Mononuclear cell (primary cell): ENCODE measurements at regions not wholly inside any gene's neighbourhood (a gene's known extent, or its start where the extent isn't known, plus 50 kb on each side); places are given as distances from the start of the nearest gene placed in this dataset.

Experiments
- H3K27me3 ChIP-seq: 2 replicates; pipeline ENCODE4 v1.6.0; 2011; ENCODE audit warnings: low read length, control low read depth; ENCODE audit not compliant: insufficient read depth
- H3K4me1 ChIP-seq: 2 replicates; pipeline ENCODE4 v1.5.1; 2011; ENCODE audit warnings: mild to moderate bottlenecking, low read length, control low read depth; ENCODE audit not compliant: insufficient read depth
- H3K4me3 ChIP-seq: 2 replicates; pipeline ENCODE4 v1.5.1; 2011; ENCODE audit warnings: mild to moderate bottlenecking, low read length, moderate library complexity
- H3K9me3 ChIP-seq: 2 replicates; pipeline ENCODE4 v1.5.1; 2011; ENCODE audit warnings: low read depth, mild to moderate bottlenecking, control low read depth, low read length

DNA sequence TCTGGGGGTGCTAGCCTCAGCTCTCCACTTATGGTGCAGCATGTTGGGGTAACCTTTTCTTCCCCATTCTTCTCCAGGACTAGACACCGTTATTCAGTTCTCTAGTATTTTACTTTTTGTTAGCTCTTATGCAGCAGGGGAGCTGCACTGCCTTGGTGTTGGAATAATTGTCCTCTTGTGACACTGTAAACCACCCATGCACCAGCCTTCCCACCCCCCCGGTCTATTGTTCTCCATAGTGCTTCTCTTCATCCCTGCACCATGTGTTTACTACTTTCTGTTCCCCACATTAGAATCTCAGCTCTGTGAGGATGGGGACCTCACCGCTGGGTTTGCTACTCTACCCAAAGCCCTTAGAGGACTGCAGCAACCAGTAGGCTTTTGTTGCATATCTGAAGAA lies 230.7 kb downstream of the RPS24 start:
- peaks cover 9% of the 10 kb centered on the region for H3K4me1 ChIP-seq
- no peaks in the 10 kb centered on the region for H3K27me3 ChIP-seq
- H3K9me3 ChIP-seq, result no peaks in the 10 kb centered on the region
- no peak overlapping the region for H3K4me3 ChIP-seq

DNA sequence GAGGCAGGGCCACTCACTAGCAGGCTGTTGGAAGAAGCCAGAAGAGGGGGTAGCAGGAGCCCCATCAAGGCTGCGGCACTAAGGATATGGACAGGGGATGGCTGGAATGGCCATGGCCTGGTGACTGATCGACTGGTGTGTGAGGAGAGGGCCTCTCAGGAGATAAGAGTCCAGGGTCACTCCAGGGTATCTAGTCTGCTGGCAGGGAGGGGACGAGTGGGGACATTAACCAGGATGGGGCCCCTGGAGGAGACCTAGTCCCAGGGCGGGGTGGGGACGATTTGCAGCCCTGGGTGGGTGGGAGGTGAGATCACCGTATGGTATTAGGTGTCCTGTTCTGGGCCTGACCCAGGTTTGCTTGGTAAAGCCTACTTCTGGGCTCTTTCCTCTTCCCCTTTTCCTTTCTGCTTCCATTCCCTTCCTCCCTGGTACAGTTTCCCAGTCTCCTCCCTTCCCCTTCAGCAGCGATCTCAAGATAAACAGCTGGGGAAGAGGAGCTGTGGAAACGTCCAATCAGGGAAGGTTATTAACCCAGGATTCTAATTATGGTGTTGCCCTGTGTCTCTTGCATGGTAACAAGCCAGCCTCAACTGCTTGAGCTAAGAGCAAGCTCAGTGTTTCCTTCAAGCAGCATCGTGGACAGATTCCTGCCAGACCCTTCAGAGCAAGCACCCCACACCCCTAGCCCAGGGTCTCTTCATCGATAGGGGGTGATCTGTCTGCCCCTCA lies 233.2 kb downstream of the RPS24 start:
- H3K4me1 ChIP-seq, result no peaks in the 10 kb centered on the region
- no peak overlapping the region for H3K4me3 ChIP-seq
- H3K9me3 ChIP-seq, result no peaks in the 10 kb centered on the region
- no peaks in the 10 kb centered on the region for H3K27me3 ChIP-seq

DNA sequence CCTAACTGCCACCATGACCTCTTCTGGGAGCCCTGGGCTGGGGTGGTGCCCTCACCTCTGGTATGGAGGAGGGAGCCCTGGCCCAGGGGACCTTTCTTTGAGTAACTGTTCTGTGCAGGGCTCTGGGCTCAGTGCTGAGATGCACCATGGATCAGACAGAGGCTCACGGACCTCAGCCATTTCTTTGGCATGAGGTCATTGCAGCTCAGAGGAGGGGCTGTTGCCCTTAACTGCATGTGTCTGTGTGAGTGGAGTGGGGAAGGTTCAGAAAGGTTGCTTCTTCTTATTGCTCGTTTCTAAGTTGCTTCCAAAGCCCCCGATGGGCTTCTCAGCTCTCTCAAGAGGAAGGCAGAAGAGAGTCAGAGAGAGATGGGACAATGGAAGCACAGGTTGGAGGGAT lies 233.9 kb downstream of the RPS24 start:
- Histone ChIP-seq H3K9me3 (no peaks in the 10 kb centered on the region), H3K27me3 (no peaks in the 10 kb centered on the region), H3K4me1 (no peaks in the 10 kb centered on the region), H3K4me3 (no peak overlapping the region)

DNA sequence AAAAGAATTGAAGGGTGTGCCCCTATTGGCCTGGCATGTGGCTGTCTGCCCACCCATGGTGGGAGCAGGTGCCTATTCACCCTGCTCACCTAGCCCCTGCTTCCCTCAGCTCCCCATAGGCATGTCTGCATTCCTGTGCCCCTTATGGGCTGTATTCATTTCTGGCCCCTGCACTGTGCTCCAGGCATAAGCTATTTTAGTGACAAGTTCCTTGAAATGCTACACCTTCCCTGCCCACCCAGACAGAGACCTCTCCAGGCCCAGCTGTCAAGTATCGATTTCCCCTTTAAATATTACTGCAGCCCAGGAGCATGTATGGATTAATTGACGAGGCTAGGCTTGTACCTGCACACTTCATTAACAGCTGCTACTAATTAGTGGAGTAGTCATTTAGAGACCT lies 235.4 kb downstream of the RPS24 start:
- H3K27me3 ChIP-seq, result no peaks in the 10 kb centered on the region
- no peak overlapping the region for H3K4me3 ChIP-seq
- H3K9me3 ChIP-seq, result no peaks in the 10 kb centered on the region
- H3K4me1 ChIP-seq, result no peaks in the 10 kb centered on the region

DNA sequence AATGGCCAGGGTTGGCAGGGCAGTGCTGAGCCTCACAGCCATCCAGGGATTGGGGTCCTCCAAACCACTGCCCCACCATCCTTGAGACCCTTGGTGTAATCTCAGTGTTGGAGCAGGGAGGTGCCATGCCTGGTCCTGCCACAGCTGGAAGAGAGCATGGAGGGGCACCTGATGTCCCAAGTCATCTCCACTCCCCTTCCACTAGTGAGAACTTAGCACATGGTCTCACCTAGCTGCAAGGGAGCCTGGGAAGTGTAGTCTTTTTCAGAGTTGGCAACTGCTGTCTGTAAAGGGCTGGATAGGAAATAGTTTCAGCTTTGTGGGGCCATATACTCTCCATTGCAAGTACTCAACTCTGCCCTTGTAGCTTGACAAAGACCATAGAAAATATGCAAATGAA lies 238.7 kb downstream of the RPS24 start:
- H3K27me3 ChIP-seq, result no peaks in the 10 kb centered on the region
- H3K4me1 ChIP-seq, result no peaks in the 10 kb centered on the region
- H3K9me3 ChIP-seq, result no peaks in the 10 kb centered on the region
- H3K4me3 ChIP-seq, result no peak overlapping the region

DNA sequence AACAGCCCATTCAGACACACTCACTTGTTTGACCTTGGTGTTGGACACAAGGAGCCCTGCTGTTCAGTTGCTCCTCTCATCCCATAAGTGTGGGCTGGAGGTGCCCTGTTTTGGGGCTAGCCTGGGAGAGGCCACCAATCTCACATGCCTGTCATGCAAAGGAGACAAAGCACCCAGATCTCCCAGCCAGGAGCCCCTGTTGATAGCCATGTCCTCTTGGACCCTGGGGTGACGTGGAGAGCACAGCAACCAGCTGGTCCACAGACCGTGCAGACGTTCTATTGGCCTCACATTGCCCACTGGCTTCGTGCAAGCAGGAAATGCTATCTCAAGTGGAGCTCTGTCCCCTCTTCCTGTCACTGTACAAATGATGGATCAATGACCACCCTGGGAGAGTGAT lies 240.8 kb downstream of the RPS24 start:
- H3K4me3 ChIP-seq, result no peak overlapping the region
- H3K9me3 ChIP-seq, result no peaks in the 10 kb centered on the region
- no peaks in the 10 kb centered on the region for H3K4me1 ChIP-seq
- no peaks in the 10 kb centered on the region for H3K27me3 ChIP-seq

DNA sequence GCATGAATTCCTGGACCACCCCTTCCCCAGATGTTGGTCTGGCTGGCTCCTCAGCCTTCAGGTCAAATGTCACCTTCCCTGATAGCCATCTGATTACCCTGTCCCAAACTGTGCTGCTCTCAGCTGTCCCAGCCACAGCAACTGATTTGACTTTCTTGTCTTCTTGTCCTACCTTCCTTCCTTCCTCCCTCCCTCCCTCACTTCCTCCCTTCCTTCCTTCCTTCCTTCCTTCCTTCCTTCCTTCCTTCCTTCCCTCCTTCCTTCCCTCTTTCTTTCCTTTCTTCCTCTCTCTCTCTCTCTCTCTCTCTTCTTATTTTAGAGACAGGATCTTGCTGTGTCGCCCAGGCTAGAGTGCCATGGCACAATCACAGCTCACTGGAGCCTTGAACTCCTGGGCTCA lies 242.5 kb downstream of the RPS24 start:
- no peak overlapping the region for H3K4me3 ChIP-seq
- H3K27me3 ChIP-seq, result no peaks in the 10 kb centered on the region
- no peaks in the 10 kb centered on the region for H3K4me1 ChIP-seq
- H3K9me3 ChIP-seq, result no peaks in the 10 kb centered on the region

DNA sequence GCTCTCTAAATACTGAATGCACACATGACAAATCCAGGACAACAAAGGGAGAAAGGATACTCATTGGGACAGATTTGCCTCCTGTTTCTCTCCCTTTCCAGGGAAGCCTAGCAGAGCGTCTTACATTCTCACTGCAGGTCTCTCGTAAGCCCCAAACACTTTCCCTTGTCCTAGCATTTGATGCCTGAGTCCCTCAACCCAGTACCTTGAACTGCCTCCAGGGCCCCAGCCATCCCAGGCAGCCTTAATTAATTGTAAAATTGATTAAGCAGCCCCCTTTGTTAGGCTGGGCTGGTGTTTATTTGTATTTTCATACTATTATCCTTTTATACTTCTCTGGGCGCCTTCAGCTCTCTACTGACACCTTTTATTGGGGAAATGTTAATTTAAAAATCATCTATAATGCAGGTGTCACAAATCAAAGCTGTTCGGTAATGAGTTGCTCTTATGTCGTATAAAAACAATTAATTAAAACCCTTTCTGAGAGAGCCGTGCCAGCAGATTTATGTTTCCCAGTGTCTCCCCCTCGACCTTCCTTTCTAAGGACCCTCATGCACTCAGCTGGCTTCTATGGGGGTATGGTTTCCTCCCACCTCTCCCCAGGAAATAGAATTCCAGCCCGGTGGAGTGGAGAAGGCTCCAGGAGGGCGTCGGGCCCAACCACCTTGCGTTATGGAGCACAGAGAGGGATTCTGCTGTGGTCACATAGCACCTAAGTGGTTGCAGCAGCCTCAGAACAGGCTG lies 243.8 kb downstream of the RPS24 start:
- Histone ChIP-seq H3K27me3 (no peaks in the 10 kb centered on the region), H3K4me1 (no peaks in the 10 kb centered on the region), H3K9me3 (no peaks in the 10 kb centered on the region), H3K4me3 (no peak overlapping the region)

DNA sequence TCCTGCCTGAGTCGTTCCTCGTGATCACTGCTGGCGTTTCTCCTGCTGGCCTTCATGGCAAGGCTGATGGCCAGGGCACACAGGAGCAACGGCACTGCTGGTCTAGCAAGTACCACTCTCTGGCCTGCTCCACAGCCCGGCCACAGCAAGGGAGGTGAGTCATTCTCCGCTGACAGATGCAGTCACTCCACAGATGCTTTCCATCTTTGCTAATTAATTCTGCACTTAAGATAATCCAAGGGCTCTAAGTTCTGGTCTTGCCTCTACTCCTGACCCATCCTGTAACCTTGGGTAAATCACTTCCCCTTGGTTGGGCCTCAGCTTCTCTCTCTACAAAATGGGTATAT lies 244.4 kb downstream of the RPS24 start:
- no peaks in the 10 kb centered on the region for H3K27me3 ChIP-seq
- H3K4me1 ChIP-seq, result no peaks in the 10 kb centered on the region
- H3K9me3 ChIP-seq, result no peaks in the 10 kb centered on the region
- H3K4me3 ChIP-seq, result no peak overlapping the region

DNA sequence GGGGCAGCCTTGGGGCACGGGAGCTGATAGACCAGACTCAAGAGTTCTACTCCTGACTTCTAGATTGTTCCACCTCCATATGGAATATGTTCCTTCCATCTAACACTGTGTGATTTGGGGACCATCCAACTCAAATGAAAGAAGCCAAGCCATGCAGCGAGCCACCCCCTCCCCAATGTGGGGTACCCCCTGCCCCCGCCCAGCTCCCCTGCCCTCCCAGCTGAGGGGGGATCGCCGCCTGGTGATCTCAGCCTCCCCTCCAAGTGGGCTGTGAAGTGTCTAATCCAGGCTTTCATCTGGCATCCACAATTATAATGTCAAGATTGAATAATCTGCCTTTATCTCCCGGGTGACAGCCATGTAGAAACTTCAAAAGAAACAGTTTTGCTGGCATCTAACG lies 246.1 kb downstream of the RPS24 start:
- Histone ChIP-seq H3K4me1 (no peaks in the 10 kb centered on the region), H3K27me3 (no peaks in the 10 kb centered on the region), H3K9me3 (no peaks in the 10 kb centered on the region), H3K4me3 (no peak overlapping the region)

DNA sequence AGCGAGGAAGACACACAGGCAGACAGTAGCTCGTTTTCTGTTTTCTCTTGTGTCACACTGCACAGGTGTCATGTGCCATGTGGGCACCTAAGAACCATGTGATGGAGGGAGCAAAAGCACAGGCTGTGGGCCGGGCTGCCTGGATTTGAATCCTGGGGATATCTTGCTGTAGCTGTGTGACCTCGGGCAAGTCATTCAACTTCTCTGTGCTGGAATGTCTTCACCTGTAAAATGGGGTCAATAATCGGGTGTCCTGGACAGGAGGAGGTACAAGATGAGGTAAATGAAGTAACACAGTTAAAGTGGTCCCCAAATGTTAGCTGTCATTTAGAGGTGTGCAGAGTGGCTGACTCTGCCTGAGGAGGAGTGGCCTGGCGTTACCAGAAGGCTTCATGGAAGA lies 246.9 kb downstream of the RPS24 start:
- Histone ChIP-seq H3K9me3 (no peaks in the 10 kb centered on the region), H3K4me1 (no peaks in the 10 kb centered on the region), H3K4me3 (no peak overlapping the region), H3K27me3 (no peaks in the 10 kb centered on the region)

DNA sequence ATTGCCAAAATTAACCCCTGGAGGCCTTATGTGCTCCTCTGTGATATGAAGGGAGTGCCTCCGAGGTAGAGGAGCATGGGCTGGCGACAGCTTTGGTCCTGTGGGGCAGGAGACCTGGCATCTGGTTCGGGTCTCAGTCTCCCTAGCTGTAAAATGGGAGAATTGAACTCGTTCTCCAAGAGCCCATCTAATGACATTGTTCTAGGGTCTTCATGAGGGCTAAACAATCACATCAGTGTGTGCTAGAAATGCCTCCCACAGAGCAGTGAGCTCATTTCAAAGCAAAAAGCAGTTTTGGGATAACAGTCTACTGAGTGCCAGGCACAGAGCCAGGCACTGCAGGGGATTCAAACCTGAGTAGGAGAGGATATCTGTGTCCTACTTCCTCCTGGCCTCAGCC lies 248.0 kb downstream of the RPS24 start:
- Histone ChIP-seq H3K9me3 (no peaks in the 10 kb centered on the region), H3K4me3 (no peak overlapping the region), H3K4me1 (no peaks in the 10 kb centered on the region), H3K27me3 (no peaks in the 10 kb centered on the region)

DNA sequence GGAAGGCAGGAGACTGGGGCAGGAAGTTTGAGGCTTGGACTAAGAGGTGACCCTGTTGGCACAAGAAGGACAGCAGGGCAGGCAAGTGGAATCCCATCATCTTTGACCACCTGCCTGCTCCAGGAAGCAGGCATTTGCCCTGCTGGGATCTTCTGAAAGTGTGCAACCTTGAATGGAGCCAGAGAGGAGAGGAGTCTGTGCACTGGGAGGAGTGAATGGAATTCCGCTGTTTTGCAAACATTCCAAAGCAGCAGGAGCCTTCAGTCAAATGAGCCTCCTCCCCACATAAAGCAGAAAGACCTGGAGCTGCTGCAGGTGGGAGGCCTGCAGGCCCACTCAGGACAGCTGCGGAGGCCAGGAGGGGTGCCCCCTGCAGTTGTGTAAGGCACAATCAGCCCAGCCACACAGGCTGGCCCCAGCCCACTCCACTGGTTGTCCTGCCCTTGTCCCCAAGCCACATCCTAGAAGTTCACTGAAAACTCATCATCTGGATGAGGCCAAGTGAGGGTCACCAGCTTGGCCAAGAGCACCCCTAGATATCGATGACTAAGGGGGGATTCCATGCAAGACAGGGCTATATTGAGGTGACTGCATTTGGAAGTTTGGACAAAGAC lies 249.5 kb downstream of the RPS24 start:
- Histone ChIP-seq H3K4me1 (no peaks in the 10 kb centered on the region), H3K9me3 (no peaks in the 10 kb centered on the region), H3K4me3 (no peak overlapping the region), H3K27me3 (no peaks in the 10 kb centered on the region)

DNA sequence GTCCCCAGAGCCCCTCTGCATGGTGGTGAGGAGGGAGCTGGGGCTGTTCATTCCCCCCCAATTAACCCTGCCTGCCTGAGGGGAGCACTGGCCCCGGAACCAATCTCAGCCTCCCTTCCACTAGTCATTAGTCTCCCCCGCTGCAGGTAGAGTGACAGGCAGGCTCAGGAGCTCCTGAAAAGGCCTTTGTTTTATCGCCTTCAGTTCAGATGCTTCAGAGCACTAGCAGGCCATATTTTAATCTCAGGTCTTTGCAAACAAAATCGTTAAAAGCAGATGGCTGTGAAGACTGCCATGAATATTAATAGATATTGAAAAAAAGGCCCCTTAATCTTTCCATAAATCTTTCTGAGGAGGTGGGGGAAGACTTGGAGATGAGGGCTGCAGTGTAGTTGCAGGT lies 250.7 kb downstream of the RPS24 start:
- Histone ChIP-seq H3K9me3 (no peaks in the 10 kb centered on the region), H3K27me3 (no peaks in the 10 kb centered on the region), H3K4me1 (no peaks in the 10 kb centered on the region), H3K4me3 (no peak overlapping the region)

DNA sequence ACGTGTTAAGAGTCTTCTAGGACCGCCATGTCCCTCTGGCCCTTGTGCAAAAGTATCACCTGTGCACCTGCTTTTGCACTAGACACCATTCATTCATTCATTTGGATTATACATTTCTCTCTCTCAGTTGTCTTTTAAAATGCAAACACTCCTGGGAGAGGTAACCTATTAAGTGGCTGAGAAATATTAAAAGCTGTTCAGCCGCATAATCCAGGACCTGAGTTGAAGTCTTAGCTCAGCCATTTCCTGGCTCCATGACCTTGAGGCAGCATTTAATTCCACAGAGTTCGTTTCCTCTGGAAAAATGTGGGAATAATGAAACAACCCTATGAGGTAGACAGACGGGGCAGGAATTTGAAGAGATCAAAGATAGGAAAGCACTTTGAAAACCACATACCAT lies 251.6 kb downstream of the RPS24 start:
- no peaks in the 10 kb centered on the region for H3K27me3 ChIP-seq
- H3K4me1 ChIP-seq, result no peaks in the 10 kb centered on the region
- H3K9me3 ChIP-seq, result no peaks in the 10 kb centered on the region

DNA sequence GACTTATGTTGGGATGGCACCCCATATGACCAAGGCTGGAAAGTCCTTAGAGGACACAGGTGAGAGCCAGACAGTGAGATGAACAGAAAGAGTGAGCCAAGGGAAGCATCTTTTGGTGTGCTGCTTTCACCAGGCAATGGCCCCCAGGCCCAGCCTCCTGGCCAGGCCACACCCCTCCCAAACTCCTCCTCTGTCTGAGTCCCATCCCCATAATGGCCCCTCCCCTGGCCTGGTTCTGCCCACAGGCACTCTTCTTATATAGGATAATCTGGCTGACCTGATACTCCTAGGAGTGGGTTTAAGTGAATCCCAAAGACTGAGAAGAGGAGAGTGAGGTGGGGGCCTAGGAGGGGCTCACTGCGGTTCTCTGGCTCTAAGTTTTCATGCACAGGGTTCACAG lies 252.5 kb downstream of the RPS24 start:
- Histone ChIP-seq H3K4me1 (no peaks in the 10 kb centered on the region), H3K9me3 (no peaks in the 10 kb centered on the region), H3K4me3 (no peak overlapping the region), H3K27me3 (no peaks in the 10 kb centered on the region)

More for the DNA sequence above, 251.6 kb downstream of the RPS24 start:
- no peak overlapping the region for H3K4me3 ChIP-seq
